ENCODE measurements at regions not wholly inside any gene's neighbourhood (a gene's known extent, or its start where the extent isn't known, plus 50 kb on each side); places are given as distances from the start of the nearest gene placed in this dataset.

DNA sequence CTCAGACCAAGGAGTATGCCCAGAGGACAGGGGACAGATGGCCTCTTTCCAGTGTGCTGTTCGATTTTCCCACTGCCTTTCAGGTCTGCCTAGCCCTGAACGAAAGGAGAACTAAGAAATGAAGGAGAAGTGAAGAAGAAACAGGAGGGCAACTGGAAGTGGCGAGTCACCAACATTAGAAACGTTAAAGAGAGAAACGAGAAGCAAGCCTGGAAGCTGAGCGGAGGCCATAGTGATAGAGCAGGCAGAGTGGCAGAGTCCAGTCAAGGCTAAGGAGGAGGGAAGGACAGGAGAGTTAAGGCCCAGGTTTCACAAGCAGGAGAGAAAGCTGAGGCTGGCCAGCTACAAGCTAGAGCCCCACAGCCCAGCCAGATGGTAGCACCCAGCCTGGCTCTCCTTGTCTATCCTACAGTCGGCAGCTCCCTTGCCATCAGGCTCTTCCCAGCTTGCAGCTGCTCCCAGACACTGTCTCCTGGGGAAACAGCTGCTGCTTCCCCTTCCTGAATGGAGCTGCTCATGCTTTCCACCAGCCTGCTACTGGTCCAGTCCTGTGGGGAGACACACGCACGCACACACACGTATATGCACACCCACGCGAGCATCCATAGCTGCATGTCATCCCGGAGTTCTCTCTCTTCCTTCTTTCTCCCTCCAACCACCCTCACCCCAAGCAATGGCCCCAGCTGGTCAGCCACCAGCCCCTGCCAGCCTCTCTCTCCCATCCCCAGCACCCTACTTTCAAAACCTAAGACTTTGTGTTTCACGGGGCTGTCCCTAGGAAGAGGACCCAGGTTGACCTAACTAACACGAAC lies 139.7 kb upstream of the CCND2 start:
- no peaks in the 10 kb centered on the region for H3K4me1 ChIP-seq
- FAIRE-seq = no peak
- intact Hi-C loops (cut with DNase I) = no loop called here
- H3K36me3 ChIP-seq = no peaks in the 10 kb centered on the region
- no peak overlapping the region for H3K27ac ChIP-seq
- no peaks in the 10 kb centered on the region for H3K9me3 ChIP-seq
- DNase-seq = no peak
- TF ChIP-seq CTCF (IDR thresholded peaks at IDR 0.05) = no peak
- H3K4me3 ChIP-seq = no peak overlapping the region
- ATAC-seq = peak in 1 of 4 donors; percentile 20
- no peaks in the 10 kb centered on the region for H3K27me3 ChIP-seq
- 71 to 80% methylated on average over 15 of the region's 15 CpGs for WGBS, 2 donors

DNA sequence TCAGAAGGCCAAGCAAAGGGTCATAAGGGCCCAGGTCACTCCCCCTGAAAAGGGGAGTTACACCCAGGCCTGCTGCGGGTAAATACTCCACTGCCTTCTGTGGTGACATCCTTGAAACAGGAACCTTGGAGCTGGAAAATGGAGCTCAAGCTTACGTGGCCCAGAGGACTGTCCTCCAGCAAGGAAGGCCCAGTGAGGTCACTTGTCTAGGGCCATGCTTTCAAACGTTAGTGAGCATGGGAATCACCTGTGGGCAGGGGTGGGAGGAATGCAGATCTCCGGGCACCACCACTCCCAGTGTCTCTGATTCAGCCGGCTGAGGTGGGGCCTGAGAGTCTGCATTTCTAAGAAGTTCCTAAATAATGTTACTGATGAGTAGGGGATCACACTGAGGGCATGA lies 140.5 kb upstream of the CCND2 start:
- intact Hi-C loops (cut with DNase I) = no loop called here

DNA sequence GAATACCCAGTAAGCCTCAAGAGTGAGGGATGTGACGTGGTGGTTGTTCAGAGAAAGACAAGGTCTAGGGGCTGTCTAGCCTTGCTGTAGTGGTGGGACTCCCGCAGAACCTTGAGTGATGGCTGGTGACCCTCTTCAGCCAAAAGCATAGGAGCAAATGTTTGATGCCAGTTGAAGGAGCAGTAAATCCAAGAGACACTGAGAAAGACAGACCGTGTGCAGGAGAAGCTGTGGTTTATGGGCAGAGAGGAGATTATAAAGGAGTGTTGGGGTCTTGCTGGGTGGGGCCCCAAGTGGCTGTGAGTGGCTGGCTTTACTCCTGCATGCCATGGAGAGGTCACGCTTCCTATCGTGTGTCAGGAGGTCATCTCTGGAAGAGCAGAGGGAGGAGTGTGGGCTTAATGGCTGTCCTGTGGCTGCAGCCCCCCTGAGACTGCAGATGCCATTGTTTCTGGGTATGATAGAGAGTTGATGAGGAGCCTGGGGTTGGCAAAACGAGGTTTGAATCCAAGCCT lies 152.0 kb upstream of the CCND2 start:
- no peaks in the 10 kb centered on the region for H3K9me3 ChIP-seq
- DNase-seq (no peak), FAIRE-seq (no peak), ATAC-seq (no peak)
- no peak overlapping the region for H3K27ac ChIP-seq
- no peaks in the 10 kb centered on the region for H3K27me3 ChIP-seq
- intact Hi-C loops (cut with DNase I) = no loop called here
- WGBS, 2 donors = 74 to 76% methylated on average over 6 of the region's 6 CpGs
- H3K4me3 ChIP-seq = no peak overlapping the region
- no peaks in the 10 kb centered on the region for H3K36me3 ChIP-seq
- no peaks in the 10 kb centered on the region for H3K4me1 ChIP-seq
- no peak for TF ChIP-seq CTCF (IDR thresholded peaks at IDR 0.05)

More for the DNA sequence above, 140.5 kb upstream of the CCND2 start:
- 86 to 89% methylated on average over 5 of the region's 5 CpGs for WGBS, 2 donors
- no peak for DNase-seq
- H3K4me1 ChIP-seq = no peaks in the 10 kb centered on the region
- FAIRE-seq = no peak
- H3K4me3 ChIP-seq = no peak overlapping the region
- no peak for TF ChIP-seq CTCF (IDR thresholded peaks at IDR 0.05)
- H3K27me3 ChIP-seq = no peaks in the 10 kb centered on the region
- no peaks in the 10 kb centered on the region for H3K9me3 ChIP-seq
- H3K27ac ChIP-seq = no peak overlapping the region
- H3K36me3 ChIP-seq = no peaks in the 10 kb centered on the region
- ATAC-seq = no peak

GRCh38 chr12:4120316-4120917 lies 153.1 kb upstream of the CCND2 start:
- intact Hi-C loops (cut with DNase I) = no loop called here
- Histone ChIP-seq H3K4me3 (no peak overlapping the region), H3K4me1 (no peaks in the 10 kb centered on the region), H3K27me3 (no peaks in the 10 kb centered on the region), H3K9me3 (no peaks in the 10 kb centered on the region), H3K36me3 (no peaks in the 10 kb centered on the region), H3K27ac (no peak overlapping the region)
- DNase-seq (no peak), ATAC-seq (no peak), FAIRE-seq (no peak)
- TF ChIP-seq CTCF (IDR thresholded peaks at IDR 0.05) = no peak
- WGBS, 2 donors = 84 to 91% methylated on average over 5 of the region's 5 CpGs

Data from pancreas (tissue), 10 donors.